SK-N-SH treated with all-trans-retinoic acid at 6 μM for 48 hours (cell line): ENCODE measurements at regions not wholly inside any gene's neighbourhood (a gene's known extent, or its start where the extent isn't known, plus 50 kb on each side); places are given as distances from the start of the nearest gene placed in this dataset.

ENCODE experiments used
- TCF4 ChIP-seq: fragments of 250-450 bp; sonication (Bioruptor Pico); IDR thresholded peaks from 2 replicates; pipeline ENCODE4 v1.8.0; 2021; ENCODE audit warnings: mild to moderate bottlenecking, moderate library complexity, borderline replicate concordance
- ZC3H10 ChIP-seq: fragments of 250-450 bp; sonication (Bioruptor Pico); IDR thresholded peaks from 2 replicates; pipeline ENCODE4 v1.5.1; 2021; ENCODE audit warnings: mild to moderate bottlenecking, moderate library complexity

- TF ChIP-seq TCF4 (CRISPR knock-in tag) = no peak
- no peak for TF ChIP-seq ZC3H10 (CRISPR knock-in tag)
These were observed 210.8 kb upstream of the SMARCA2 start for GRCh38 chr9:1804128-1804865.
